ENCODE measurements at regions not wholly inside any gene's neighbourhood (a gene's known extent, or its start where the extent isn't known, plus 50 kb on each side); places are given as distances from the start of the nearest gene placed in this dataset.

GRCh38 chr6:9095729-9096128 lies 660.4 kb upstream of the SLC35B3 start:
- H3K9me3 ChIP-seq (ENCODE audit: low read length), result no peaks in the 10 kb centered on the region
- ChIA-PET POLR2A (ENCODE audit: unreplicated experiment) (no interaction called here), CTCF (no interaction called here)
- no peaks in the 10 kb centered on the region for H3K4me1 ChIP-seq (ENCODE audit: insufficient read depth, low read length)
- H2AFZ ChIP-seq (ENCODE audit: low read length), result no peak overlapping the region
- H3F3A ChIP-seq (ENCODE audit: low read length, unreplicated experiment), result no peaks in the 10 kb centered on the region
- H3K9me2 ChIP-seq (replicated peaks; ENCODE audit: low read length), result no peaks in the 10 kb centered on the region
- no peaks in the 10 kb centered on the region for H3K79me2 ChIP-seq (ENCODE audit: low read length)
- no peak overlapping the region for H3K27ac ChIP-seq (ENCODE audit: low read length)
- H3K4me3 ChIP-seq (ENCODE audit: low read length), result no peak overlapping the region
- ATAC-seq (no peak), DNase-seq (no peak)
- no TSS peak for BruUV-seq (replicated peaks)
- no peak overlapping the region for H3K4me2 ChIP-seq (ENCODE audit: low read length)
- no peak overlapping the region for H3K9ac ChIP-seq (ENCODE audit: low read length)
- intact Hi-C loops (cut with micrococcal nuclease), result no loop called here
- TF ChIP-seq EZH2 (IDR thresholded peaks at IDR 0.05; ENCODE audit: low read length, unreplicated experiment), result no peak
- no peak for TF ChIP-seq CTCF (conservative IDR thresholded peaks at IDR 0.05; ENCODE audit: low read depth, low read length)
- TF ChIP-seq EZH2phosphoT487 (IDR thresholded peaks at IDR 0.05; ENCODE audit: borderline replicate concordance, low read length), result no peak
- no peaks in the 10 kb centered on the region for H4K20me1 ChIP-seq (ENCODE audit: low read length)
- peaks cover 48% of the 10 kb centered on the region for H3K27me3 ChIP-seq (ENCODE audit: low read length)
- H3K36me3 ChIP-seq (ENCODE audit: low read depth, low read length), result no peaks in the 10 kb centered on the region

- Histone ChIP-seq H3K27me3 (ENCODE audit: low read length) (peaks cover 52% of the 10 kb centered on the region), H3K9me2 (replicated peaks; ENCODE audit: low read length) (no peaks in the 10 kb centered on the region), H3K4me2 (ENCODE audit: low read length) (no peak overlapping the region), H3K9ac (ENCODE audit: low read length) (no peak overlapping the region), H3K79me2 (ENCODE audit: low read length) (no peaks in the 10 kb centered on the region), H3F3A (ENCODE audit: low read length, unreplicated experiment) (no peaks in the 10 kb centered on the region), H3K27ac (ENCODE audit: low read length) (no peak overlapping the region), H3K4me1 (ENCODE audit: insufficient read depth, low read length) (no peaks in the 10 kb centered on the region), H3K9me3 (ENCODE audit: low read length) (no peaks in the 10 kb centered on the region), H4K20me1 (ENCODE audit: low read length) (no peaks in the 10 kb centered on the region), H3K4me3 (ENCODE audit: low read length) (no peak overlapping the region), H2AFZ (ENCODE audit: low read length) (no peak overlapping the region), H3K36me3 (ENCODE audit: low read depth, low read length) (no peaks in the 10 kb centered on the region)
- CTCF ChIA-PET, result no interaction called here
- POLR2A ChIA-PET (ENCODE audit: unreplicated experiment), result no interaction called here
- no peak for TF ChIP-seq CTCF (conservative IDR thresholded peaks at IDR 0.05; ENCODE audit: low read depth, low read length)
- no peak for TF ChIP-seq EZH2phosphoT487 (IDR thresholded peaks at IDR 0.05; ENCODE audit: borderline replicate concordance, low read length)
- TF ChIP-seq EZH2 (IDR thresholded peaks at IDR 0.05; ENCODE audit: low read length, unreplicated experiment), result no peak
- BruUV-seq (replicated peaks), result no TSS peak
- intact Hi-C loops (cut with micrococcal nuclease), result no loop called here
- DNase-seq (no peak), ATAC-seq (no peak)
These were observed 659.8 kb upstream of the SLC35B3 start for GRCh38 chr6:9095137-9095536.

- Histone ChIP-seq H3K79me2 (ENCODE audit: low read length) (no peaks in the 10 kb centered on the region), H3K4me1 (ENCODE audit: insufficient read depth, low read length) (no peaks in the 10 kb centered on the region), H3K36me3 (ENCODE audit: low read depth, low read length) (no peaks in the 10 kb centered on the region), H3F3A (ENCODE audit: low read length, unreplicated experiment) (no peaks in the 10 kb centered on the region), H2AFZ (ENCODE audit: low read length) (no peak overlapping the region), H4K20me1 (ENCODE audit: low read length) (no peaks in the 10 kb centered on the region), H3K4me3 (ENCODE audit: low read length) (no peak overlapping the region), H3K9me3 (ENCODE audit: low read length) (no peaks in the 10 kb centered on the region), H3K27ac (ENCODE audit: low read length) (no peak overlapping the region), H3K27me3 (ENCODE audit: low read length) (peaks cover 67% of the 10 kb centered on the region), H3K4me2 (ENCODE audit: low read length) (no peak overlapping the region), H3K9ac (ENCODE audit: low read length) (no peak overlapping the region), H3K9me2 (replicated peaks; ENCODE audit: low read length) (no peaks in the 10 kb centered on the region)
- POLR2A ChIA-PET (ENCODE audit: unreplicated experiment), result no interaction called here
- CTCF ChIA-PET, result no interaction called here
- DNase-seq (no peak), ATAC-seq (no peak)
- TF ChIP-seq CTCF (conservative IDR thresholded peaks at IDR 0.05; ENCODE audit: low read depth, low read length) (no peak), EZH2phosphoT487 (IDR thresholded peaks at IDR 0.05; ENCODE audit: borderline replicate concordance, low read length) (no peak), EZH2 (IDR thresholded peaks at IDR 0.05; ENCODE audit: low read length, unreplicated experiment) (no peak)
- intact Hi-C loops (cut with micrococcal nuclease), result no loop called here
- BruUV-seq (replicated peaks), result no TSS peak
These were observed 654.4 kb upstream of the SLC35B3 start for GRCh38 chr6:9089724-9090123.

Measured in PC-3 (cell line).